HG03460 (cell line): ENCODE measurements at regions not wholly inside any gene's neighbourhood (a gene's known extent, or its start where the extent isn't known, plus 50 kb on each side); places are given as distances from the start of the nearest gene placed in this dataset.

Experiments
- ATAC-seq: cut with Tn5 transposase; IDR thresholded peaks from one replicate; pipeline ENCODE4 v1.9.1; 2021; ENCODE audit not compliant: unreplicated experiment

DNA sequence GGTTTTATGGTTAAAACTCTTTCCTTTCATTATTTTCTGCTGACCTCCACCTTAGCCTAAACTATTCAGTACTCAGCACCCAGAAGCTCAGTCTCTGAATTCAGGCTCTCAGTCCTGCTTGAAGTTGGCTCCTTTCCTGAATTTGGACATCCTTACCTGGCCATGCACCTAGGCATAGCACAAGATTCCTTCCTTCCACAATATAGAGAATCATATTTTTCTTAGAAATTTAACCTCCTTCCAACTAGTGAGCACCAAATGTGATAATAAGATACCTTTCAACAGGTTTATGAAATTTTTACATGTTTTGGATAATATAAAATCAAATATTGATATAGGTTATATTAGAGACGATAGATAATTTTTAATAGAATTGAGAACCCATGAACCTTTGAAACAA lies 905.6 kb upstream of the GHITM start:
- no peak for ATAC-seq

DNA sequence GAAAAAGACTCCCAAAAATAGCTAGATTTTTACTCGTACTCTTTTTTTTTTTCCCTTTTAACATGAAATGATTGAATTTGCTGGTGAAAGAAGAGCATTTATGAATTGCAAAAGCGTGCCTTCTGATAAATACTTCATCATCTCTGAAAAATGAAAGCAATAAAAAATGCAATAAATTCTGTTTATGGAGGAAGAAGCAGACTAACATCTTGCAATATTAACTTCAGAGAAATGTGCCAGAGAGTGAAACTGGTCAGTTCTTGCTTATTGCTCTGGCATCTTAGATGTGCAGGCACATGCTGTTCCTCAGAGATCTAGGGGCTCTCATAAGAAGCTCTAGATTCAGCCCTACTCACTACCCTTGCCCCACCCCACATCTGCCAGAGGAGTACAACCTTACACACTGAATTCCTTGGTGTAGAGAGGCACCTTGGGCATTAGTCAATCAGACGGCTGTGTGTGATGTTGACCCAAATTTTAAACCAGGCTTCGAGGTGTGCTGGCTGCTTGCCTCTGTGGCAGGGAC lies 891.1 kb upstream of the GHITM start:
- no peak for ATAC-seq

DNA sequence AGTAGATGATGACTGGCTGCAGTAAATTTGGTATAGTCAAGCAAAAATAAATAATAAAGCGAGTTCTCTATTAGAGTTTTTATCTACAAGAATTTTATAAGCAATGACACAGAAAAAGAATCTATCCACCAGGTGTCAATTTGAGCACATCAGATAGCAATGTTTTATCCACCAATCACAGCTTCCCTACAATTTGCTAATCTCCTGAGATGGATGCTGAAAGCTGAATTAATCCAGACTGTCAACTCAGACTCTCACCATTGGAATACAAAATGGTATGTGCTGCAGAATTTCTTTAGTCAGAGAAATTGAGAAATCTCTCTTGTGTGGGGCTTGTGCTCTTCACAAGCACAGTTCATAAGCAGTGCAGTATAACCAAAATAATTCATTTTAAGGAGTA lies 888.9 kb upstream of the GHITM start:
- ATAC-seq = no peak

DNA sequence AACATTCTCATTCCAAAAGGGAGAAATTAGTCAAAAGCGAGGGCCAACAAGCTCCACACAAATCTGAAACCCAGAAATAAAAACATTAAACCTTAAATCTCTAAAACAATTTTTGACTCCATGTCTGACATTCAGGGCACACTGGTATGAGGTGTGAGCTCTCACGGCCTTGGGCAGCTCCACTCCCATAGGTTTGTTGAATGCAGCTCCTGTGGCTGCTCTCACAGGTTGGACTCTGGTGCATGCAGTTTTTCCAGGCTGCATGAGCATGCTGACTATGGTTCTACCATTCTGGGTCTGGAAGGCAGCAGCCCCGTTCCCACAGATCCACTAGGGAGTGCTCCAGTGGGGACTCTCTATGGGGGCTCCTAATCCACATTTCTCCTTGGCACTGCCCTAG lies 887.1 kb upstream of the GHITM start:
- ATAC-seq = no peak

DNA sequence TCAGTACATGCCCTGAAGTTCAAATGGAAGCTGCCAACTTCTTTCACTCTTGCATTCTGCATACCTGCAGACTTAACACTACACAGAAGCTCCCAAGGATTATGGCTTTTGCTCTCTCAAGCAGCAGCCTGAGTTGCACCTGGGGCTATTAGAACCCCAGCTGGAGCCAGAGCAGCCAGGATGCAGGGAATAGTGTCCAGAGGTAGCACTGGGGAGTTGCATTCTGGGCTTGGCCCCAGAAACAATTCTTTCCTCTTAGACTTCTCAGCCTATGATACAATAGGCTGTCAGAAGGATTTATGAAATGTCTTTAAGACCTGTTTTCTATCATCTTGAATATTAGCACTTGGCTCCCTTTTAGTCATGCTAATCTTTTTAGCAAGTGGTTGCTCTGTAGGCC lies 886.7 kb upstream of the GHITM start:
- ATAC-seq = no peak

DNA sequence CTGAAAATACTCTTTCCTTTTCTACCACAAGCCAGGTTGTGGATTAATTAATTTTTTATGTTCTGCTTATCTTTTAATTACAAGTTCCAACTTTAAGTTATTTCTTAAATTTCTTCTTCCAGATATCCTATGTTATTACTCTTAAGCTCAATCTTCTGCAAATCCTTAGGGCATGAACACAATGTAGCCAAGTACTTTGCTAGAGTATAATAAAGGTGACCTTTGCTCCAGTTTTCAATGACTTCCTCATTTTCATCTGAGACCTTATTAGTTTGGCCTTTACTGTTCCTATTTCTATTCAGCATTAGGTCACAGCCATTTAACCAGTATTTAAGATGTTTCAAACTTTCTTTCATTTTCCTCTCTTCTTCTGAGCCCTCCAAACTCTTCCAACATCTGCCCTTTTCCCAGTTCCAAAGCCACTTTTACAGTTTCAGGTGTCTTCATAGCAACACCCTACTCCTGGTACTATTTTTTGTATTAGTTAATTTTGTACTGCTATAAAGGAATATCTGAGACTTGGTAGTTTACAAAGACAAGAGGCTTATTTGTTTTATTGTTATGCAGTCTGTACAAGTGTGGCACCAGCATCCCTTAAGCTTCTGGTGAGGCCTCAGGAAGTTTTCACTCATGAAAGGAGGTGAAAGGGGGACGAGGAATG lies 886.2 kb upstream of the GHITM start:
- ATAC-seq = no peak

DNA sequence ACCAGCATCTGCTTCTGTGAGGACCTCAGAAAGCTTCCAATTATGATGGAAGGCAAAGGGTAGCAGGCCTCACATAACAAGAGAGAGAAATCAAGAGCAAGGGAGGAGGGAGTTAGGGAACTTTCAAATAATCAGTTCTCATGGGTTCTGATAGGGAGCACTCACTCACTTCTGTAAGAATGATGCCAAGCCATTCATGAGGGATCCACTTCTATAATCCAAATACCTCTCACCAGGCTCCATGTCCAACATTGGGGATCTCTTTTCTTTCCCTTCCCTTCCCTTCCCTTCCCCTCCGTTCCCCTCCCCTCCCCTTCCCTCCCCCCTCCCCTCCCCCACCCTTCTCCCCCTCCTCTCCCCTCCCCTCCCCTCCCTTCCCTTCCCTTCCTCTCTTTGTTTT lies 884.6 kb upstream of the GHITM start:
- ATAC-seq = no peak

DNA sequence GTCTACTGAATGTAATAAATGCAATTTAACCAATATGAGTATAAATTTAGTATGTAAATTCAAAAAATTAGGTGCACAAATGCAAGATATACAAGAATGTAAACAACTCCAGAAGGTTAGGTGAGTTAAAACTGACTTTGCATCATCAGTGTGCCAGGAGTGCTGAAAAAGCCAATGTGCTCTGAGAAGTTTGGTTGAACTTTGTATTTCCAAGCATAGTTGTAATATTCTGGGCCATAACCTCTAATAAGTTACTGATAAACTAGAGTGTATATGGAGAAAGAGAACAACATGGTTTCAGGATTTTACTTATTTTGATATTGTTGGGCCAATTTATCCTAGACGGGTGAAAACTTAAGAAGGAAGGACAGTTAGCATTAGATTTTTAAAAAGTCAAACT lies 876.9 kb upstream of the GHITM start:
- no peak for ATAC-seq

DNA sequence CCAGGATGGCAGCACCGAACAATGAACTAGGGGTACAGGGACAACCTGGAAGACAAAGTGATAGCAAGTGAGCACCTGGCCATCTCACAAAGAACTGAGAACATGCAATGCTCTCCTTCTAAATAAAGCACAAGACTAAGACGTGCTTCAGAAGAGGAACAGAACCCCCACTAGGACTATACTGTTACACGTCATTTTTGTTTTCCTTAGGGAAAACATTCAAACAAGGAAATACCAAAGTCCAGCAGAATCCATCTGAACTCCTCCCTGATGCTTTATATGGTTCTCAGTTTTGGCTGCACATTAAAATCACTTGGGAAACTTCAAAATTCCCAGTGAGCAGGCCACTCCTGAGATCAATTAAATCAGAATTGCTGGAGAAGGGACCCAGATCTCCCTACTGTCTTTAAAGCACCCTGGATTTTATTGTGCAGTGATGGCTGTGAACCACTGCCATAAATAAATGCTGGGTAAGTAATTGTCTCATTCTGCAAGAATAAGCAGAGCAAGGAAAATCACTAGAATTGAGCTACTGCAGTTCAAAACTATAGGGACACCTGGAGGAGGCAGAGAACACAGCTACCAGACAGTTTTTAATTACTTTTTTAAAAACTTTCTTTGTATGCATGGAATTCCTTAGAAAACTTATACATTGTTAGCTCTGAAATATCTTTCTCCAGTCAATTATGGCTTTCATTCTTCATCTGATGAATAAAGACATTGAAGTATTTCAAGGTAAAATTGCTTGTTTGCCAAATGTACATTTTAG lies 866.5 kb upstream of the GHITM start:
- ATAC-seq = no peak

DNA sequence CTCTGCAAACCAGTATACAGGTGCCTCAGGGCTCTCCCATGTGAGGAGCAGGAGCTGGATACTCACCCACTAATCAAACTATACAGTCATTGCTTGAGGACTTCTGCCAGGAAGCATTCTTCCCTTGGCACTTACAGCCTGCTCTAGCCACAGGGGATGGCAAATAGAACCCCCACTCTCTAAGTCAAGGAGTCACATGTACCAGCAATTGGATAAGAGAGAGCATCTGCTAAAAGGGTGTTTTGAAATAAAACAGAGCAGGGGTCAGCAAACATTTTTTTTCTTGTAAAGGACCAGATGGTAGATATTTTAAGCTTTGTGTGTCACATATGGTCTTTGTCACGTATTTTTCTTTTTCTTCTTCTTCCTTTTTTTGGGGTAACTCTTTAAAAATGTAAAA lies 865.2 kb upstream of the GHITM start:
- no peak for ATAC-seq

DNA sequence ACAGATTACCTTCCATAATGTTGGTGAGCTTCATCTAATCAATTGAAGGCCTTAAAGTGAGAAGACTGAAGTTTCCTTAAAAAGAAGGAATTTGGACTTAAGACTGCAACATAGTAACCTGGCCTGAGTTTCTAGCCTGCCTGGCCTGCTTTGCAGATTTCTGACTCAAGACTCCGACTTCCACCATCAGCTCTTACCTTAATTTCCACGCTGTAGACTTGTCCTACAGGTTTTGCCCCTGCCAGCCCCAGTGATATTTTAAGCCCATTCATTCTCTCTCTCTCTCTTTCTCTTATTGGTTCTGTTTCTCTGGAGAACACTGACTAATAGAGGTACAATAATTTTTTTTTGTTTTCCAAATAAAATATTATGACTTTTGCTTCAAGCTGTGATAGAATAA lies 862.3 kb upstream of the GHITM start:
- no peak for ATAC-seq

DNA sequence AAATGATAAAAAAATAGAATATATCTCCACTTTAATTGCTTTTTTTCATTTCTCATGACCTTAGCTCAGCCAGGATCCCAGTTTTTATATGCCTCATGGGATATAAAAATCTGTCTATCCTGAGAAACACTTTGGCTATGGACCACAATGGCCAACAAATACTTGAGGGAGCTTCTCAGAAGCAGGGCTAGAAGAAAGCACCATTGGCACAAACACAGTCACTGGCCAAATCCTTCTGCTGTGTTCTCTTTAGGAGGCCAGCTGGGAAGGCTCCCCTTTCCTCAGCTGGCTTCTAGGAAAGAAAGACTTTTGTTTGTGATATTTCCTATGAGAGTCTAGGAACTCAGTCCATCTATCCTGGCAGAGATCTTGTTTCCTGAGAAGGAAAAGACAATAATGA lies 856.2 kb upstream of the GHITM start:
- ATAC-seq = no peak

DNA sequence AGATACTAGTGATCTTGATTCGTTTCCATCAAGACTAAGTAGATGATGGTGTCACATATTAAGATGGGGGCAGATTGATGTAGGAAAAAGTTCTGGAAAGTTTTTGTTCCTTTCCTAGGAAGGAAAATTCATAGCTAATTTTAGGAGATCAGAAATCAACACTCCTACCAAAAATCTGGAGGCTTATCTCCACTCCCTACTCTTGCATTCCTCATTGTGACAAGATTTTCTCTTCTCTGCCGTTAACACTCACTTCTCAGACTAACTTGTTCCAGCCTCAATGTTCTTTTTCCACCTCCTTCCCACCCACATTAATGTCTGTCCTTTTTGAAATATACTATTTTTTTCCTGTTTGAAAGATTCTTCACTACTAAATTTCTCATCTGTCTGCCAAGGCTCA lies 851.9 kb upstream of the GHITM start:
- ATAC-seq = no peak

DNA sequence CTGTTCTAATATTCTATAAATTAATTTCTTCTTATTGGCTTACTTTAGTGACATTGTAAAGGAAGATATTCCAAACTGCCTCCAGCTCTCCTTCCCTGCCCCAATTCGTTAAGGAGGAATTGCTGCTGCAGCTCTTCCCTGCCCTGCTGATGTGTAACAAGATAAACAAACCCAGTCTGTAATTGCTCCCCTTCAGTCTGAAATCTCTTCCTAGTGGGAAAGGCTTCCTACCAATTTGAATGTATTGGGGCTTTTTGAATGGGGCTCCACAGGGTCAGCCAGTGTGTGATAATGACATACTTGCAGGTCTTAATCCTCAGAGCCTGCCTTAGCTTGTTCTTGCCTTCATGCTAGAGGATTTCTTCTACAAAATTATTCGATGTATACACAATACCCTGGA lies 849.9 kb upstream of the GHITM start:
- ATAC-seq = no peak

DNA sequence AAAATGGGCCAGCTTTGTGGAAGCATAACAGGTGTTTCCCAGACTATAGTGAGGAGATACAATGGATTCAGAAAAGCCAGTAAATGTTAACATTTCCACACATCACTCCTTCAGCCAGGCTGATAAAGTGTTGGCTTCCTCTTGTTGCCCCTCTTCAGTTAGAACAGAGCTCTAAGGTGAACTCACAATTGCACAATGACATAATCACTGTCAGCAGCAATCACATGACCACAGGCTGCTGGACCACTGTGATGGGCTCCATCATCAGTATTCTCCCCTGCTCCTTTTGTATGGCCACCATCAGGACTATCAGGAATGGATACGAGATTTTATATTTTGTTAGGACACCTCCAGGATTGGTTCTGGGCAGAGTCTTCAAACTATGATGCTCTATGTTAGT lies 849.4 kb upstream of the GHITM start:
- no peak for ATAC-seq

DNA sequence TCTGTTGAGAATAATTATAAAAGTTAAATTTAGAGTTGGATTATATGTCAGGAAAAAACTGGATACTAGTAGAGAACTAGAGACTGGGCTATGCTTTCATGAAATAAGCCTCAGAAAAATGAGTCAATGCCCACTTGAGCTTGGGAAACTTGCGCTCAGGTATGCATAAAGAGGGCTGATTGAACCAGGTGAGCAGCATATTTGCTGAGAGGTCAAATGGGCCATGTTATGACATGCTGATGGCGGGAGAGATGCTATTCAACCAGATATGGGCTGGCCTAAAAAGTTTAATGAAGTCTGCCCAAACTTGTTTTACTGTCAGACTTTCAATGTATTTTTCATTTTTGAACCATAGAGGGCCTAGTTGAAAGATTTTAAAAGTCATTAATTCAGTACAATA lies 837.6 kb upstream of the GHITM start:
- ATAC-seq = no peak

DNA sequence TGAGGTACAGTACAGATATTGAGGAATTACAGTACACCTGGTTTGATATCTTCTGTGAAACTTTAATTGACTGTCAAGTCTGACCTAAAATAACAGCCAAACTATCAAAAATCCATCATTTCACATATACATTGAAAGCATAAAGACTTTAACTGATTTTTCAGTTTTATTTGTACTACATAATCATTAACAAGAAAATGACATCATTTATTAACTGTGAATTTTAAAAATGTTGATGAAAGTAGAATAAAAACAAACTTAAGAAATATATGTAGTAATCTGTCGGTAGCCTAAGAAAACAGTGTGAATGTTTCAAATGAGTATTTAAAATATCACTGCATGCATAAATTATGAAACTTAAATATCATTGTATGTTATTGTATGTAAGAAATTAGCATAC lies 836.7 kb upstream of the GHITM start:
- ATAC-seq = no peak

DNA sequence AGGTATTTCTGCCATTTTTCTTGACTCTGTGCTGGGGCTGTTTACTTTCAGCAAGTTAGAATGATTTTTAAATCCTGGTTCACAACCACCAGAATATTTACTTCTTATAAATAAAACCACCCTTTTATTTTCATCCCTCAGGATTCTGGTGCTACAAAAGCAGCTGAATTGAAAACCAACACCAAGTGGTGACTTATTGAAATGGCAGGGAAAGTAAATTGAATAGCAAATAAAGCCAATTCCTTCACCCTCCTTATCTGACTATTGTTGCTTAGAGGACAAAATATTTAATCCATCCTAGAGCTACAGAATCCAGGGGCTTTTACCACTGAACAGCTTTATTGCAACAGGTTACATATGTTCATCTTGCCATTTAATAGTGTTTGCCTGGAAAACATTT lies 828.6 kb upstream of the GHITM start:
- no peak for ATAC-seq

DNA sequence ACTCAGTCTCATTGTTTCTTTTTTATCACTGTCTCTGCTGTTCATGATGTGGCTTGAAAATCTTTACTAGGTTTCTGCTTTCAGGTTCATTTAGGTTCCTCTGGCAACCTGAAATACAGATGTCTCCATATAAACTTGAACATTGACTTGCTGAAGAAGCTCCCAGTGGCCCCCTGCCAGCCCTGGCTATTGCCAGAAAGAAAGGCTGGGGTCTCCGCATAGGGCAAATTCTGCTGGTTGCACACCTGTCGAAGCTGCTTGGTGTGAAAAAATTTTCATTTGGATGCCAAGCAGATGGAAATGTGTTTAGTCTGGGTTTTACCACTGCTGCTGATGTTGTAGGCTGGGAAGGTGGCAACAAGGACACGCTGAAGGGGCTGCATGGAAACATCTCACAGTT lies 826.7 kb upstream of the GHITM start:
- ATAC-seq = no peak

DNA sequence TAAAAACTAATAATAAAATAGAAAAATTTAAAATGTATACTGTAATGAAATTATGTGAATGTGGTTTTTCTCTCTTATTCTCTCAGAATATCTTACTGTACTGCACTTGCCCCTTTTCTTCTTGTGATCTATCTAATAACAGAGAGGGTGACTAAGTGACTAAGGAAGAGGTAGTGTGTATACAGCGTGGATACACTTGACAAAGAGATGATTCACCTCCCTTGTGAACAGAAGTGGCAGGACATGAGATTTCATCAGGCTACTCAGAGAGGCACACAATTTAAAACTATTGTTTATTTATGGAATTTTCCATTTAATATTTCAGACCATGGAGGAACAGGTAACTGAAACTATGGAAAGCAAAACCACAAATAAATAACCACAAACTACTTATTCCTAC lies 806.6 kb upstream of the GHITM start:
- ATAC-seq = no peak

DNA sequence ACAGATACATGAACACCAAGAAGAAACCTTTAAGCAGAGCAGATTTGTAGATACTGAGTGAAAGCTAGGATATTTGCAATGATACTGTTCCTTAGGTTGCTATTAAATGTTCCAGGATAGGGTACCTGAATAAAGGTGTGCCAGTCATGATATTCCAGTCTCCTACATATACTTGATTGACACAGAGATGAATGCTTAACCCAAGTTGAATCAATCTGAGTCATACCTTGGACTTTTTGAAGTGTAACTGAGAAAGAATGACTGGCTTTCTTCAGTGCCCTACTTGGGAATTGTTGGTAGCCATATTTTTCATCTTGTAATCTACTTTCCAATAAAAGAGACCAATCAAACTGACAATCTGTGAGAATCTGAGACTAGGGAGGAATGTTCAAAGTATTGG lies 805.7 kb upstream of the GHITM start:
- no peak for ATAC-seq

DNA sequence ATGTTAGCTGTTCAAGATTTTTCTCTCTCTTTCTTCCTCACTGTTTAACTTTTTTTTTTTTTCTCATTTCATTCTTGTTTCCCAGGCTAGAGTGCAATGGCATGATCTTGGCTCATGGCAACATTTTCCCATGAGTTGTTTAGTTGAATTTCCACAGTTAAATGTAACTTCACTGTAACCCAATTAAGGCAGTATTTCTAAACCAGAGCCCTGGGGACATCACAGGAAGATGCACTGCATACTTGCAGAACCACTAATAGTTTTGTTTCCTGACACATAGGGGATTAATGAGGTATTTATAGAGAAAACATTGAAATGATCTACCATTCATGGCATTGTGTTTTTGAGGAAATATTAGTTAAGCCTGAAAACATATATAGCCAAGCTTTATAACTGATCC lies 795.6 kb upstream of the GHITM start:
- no peak for ATAC-seq
